ENCODE measurements at regions not wholly inside any gene's neighbourhood (a gene's known extent, or its start where the extent isn't known, plus 50 kb on each side); places are given as distances from the start of the nearest gene placed in this dataset.

DNA sequence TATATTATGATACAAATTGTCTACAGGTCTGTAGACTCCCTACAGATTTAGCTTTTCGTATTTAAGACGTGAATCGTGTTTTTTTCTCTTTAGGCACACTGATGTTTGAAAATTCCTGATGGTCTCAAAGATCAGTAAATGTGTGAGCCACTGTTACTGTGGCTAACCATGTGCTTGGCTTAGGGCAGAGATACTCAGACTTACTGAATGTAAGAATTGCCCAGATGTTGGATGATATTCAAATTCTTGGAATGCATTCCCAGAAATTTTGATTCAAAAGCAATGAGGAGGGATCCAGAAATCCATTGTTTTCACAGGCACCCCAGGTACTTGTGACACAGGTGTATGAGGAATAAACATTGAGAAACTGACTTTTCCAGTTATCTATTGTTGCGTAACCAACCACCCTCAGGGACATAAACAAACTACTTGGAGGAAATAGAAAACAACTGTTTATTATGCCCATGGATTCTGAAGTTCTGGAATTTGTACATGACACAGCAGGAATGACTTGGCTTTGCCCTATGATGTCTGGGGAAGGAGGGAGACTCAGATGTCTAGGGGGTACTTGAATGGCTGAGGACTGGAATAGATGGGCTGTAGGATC is 339.6 kb upstream of the CITED2 start:
- TF ChIP-seq EP300 (IDR thresholded peaks at IDR 0.05) (no peak), POLR2AphosphoS5 (IDR thresholded peaks at IDR 0.05) (no peak), POLR2A (IDR thresholded peaks at IDR 0.05) (no peak)
- TF ChIP-seq, protein P1, sequence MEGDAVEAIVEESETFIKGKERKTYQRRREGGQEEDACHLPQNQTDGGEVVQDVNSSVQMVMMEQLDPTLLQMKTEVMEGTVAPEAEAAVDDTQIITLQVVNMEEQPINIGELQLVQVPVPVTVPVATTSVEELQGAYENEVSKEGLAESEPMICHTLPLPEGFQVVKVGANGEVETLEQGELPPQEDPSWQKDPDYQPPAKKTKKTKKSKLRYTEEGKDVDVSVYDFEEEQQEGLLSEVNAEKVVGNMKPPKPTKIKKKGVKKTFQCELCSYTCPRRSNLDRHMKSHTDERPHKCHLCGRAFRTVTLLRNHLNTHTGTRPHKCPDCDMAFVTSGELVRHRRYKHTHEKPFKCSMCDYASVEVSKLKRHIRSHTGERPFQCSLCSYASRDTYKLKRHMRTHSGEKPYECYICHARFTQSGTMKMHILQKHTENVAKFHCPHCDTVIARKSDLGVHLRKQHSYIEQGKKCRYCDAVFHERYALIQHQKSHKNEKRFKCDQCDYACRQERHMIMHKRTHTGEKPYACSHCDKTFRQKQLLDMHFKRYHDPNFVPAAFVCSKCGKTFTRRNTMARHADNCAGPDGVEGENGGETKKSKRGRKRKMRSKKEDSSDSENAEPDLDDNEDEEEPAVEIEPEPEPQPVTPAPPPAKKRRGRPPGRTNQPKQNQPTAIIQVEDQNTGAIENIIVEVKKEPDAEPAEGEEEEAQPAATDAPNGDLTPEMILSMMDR (IDR thresholded peaks at IDR 0.05): no peak
